ENCODE measurements at regions not wholly inside any gene's neighbourhood (a gene's known extent, or its start where the extent isn't known, plus 50 kb on each side); places are given as distances from the start of the nearest gene placed in this dataset.

DNA sequence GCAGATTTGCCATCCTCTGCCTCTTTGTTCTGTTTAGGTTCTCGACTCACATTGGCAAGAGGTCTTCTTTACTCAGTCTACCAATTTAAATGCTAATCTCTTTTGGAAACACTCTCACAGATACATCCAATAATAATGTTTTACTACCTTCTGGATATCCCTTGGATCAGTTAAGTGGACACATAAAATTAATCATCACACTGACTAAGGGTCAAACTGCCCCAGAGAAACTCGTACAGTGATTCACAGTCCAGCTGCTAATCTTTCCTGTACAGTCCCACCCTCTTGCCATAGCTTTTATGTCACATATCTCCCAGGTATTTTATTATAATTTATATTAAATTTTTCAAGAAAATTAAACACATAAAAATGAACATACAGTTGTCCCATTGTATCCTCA, 360.8 kb upstream of the RGMA start:
- no peak for DNase-seq
- H3K4me3 Mint-ChIP-seq (ENCODE audit: low read depth, unreplicated experiment): no peak overlapping the region
- H3K27me3 Mint-ChIP-seq (ENCODE audit: unreplicated experiment): peaks cover 9% of the 10 kb centered on the region
- no peak overlapping the region for H3K27ac Mint-ChIP-seq (ENCODE audit: unreplicated experiment)
- no TSS peak for BruUV-seq (replicated peaks)
- peaks cover 3% of the 10 kb centered on the region for H3K9me3 Mint-ChIP-seq (ENCODE audit: low read depth, unreplicated experiment)
- no peak for TF ChIP-seq CTCF (IDR thresholded peaks at IDR 0.05; ENCODE audit: unreplicated experiment)
- no peaks in the 10 kb centered on the region for H3K36me3 Mint-ChIP-seq (ENCODE audit: insufficient read depth, unreplicated experiment)
- no peaks in the 10 kb centered on the region for H3K4me1 Mint-ChIP-seq (ENCODE audit: low read depth, unreplicated experiment)
- intact Hi-C loops (cut with micrococcal nuclease; ENCODE audit: unreplicated experiment): no loop called here
- CTCF ChIA-PET: no interaction called here

DNA sequence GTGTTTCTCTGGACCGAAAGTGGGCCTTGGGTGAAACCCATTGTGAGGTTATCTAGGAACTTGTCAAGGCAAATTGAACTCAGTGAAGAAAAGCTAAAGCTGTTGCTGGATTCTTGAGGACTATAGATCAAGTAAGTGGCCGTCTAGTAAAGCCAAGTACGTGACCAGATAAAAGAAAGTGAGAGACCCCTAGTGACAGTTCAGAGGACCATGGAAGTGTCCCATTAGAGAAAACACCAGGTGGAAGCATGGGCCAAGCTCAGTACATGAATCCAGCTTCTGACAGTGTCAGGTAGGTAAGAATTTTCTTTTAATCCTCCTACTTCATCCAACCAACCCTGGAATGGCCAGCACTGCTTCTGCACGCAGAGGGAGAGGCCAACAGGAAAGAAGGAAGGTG, 349.3 kb upstream of the RGMA start:
- peaks cover 31% of the 10 kb centered on the region for H3K27me3 Mint-ChIP-seq (ENCODE audit: unreplicated experiment)
- DNase-seq: no peak
- no peak overlapping the region for H3K4me3 Mint-ChIP-seq (ENCODE audit: low read depth, unreplicated experiment)
- TF ChIP-seq CTCF (IDR thresholded peaks at IDR 0.05; ENCODE audit: unreplicated experiment): no peak
- intact Hi-C loops (cut with micrococcal nuclease; ENCODE audit: unreplicated experiment): no loop called here
- no peaks in the 10 kb centered on the region for H3K9me3 Mint-ChIP-seq (ENCODE audit: low read depth, unreplicated experiment)
- H3K36me3 Mint-ChIP-seq (ENCODE audit: insufficient read depth, unreplicated experiment): no peaks in the 10 kb centered on the region
- CTCF ChIA-PET: no interaction called here
- no peaks in the 10 kb centered on the region for H3K4me1 Mint-ChIP-seq (ENCODE audit: low read depth, unreplicated experiment)
- no peak overlapping the region for H3K27ac Mint-ChIP-seq (ENCODE audit: unreplicated experiment)
- BruUV-seq (replicated peaks): no TSS peak

DNA sequence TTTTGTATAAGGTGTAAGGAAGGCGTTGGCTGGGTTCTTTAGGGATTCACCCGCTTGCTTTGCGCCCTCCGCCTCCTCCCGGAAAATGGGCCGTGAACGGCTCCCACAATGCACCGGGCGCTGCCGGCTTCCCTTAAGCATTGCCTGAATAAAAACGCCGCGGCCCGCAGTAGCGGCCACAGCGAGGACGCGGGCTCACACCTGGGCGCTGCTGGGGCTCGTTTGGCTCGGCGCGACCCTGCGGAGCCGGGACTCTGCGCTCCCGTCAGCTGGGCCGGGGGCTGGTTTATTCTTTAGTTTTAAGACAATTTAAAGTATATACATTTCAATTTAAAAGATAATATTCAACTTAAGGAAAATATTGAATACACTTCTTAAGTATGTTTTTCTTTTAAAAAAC, 343.5 kb upstream of the RGMA start:
- no peak for DNase-seq
- no TSS peak for BruUV-seq (replicated peaks)
- Mint-ChIP-seq H3K27me3 (ENCODE audit: unreplicated experiment) (no peaks in the 10 kb centered on the region), H3K9me3 (ENCODE audit: low read depth, unreplicated experiment) (no peaks in the 10 kb centered on the region), H3K36me3 (ENCODE audit: insufficient read depth, unreplicated experiment) (no peaks in the 10 kb centered on the region), H3K27ac (ENCODE audit: unreplicated experiment) (no peak overlapping the region), H3K4me1 (ENCODE audit: low read depth, unreplicated experiment) (no peaks in the 10 kb centered on the region), H3K4me3 (ENCODE audit: low read depth, unreplicated experiment) (no peak overlapping the region)
- no peak for TF ChIP-seq CTCF (IDR thresholded peaks at IDR 0.05; ENCODE audit: unreplicated experiment)
- intact Hi-C loops (cut with micrococcal nuclease; ENCODE audit: unreplicated experiment): no loop called here
- CTCF ChIA-PET: no interaction called here

- Mint-ChIP-seq H3K27me3 (ENCODE audit: unreplicated experiment) (no peaks in the 10 kb centered on the region), H3K36me3 (ENCODE audit: insufficient read depth, unreplicated experiment) (no peaks in the 10 kb centered on the region), H3K27ac (ENCODE audit: unreplicated experiment) (no peak overlapping the region), H3K4me1 (ENCODE audit: low read depth, unreplicated experiment) (no peaks in the 10 kb centered on the region), H3K9me3 (ENCODE audit: low read depth, unreplicated experiment) (no peaks in the 10 kb centered on the region), H3K4me3 (ENCODE audit: low read depth, unreplicated experiment) (no peak overlapping the region)
- intact Hi-C loops (cut with micrococcal nuclease; ENCODE audit: unreplicated experiment): no loop called here
- no peak for DNase-seq
- BruUV-seq (replicated peaks): no TSS peak
- CTCF ChIA-PET: interaction anchor here (0.6 kb wide), 1 partner anchor 31 kb away, joined by 3 read pairs; no protein-coding TSS in a partner anchor
- TF ChIP-seq CTCF (IDR thresholded peaks at IDR 0.05; ENCODE audit: unreplicated experiment): no peak
Observed at GRCh38 chr15:93428807-93429351, 339.9 kb upstream of the RGMA start.
